Prostate gland (tissue), 2 donors: ENCODE measurements at regions not wholly inside any gene's neighbourhood (a gene's known extent, or its start where the extent isn't known, plus 50 kb on each side); places are given as distances from the start of the nearest gene placed in this dataset.

ENCODE experiments used
- DNase-seq: peaks from one replicate; pipeline ENCODE4 v3.0.0-alpha.2; 2019; ENCODE audit warnings: low spot score
- H3K27ac ChIP-seq, 2 donors: fragments of 200-600 bp; sonication (generic); 2 replicates each; pipeline ENCODE4 v1.5.1; 2017 to 2019
- H3K27me3 ChIP-seq: fragments of 200-600 bp; sonication (generic); replicated peaks from 2 replicates; pipeline ENCODE4 v1.5.1; 2019; ENCODE audit not compliant: insufficient read depth
- H3K36me3 ChIP-seq, 2 donors: fragments of 200-600 bp; sonication (generic); 1 replicate in 1 of 2; 2 replicates in 1 of 2; pipeline versions ENCODE4 v1.5.1 to v1.8.1; 2017 to 2019
- H3K4me1 ChIP-seq: fragments of 200-600 bp; sonication (generic); replicated peaks from 2 replicates; pipeline ENCODE4 v1.5.1; 2019
- H3K4me3 ChIP-seq, 2 donors: fragments of 200-600 bp; sonication (generic); 2 replicates each; pipeline ENCODE4 v1.5.1; 2017 to 2019
- H3K9me3 ChIP-seq: fragments of 200-600 bp; sonication (generic); 2 replicates; pipeline ENCODE4 v1.5.1; 2017
- CTCF ChIP-seq, 4 experiments: fragments of 200-600 bp in 2 of 4; fragments of 450-650 bp in 2 of 4; sonication (generic) in 2 of 4; IDR thresholded peaks; 1 replicate in 3 of 4; 2 replicates in 1 of 4; pipeline ENCODE4 v1.5.1; 2016 to 2019; ENCODE audit warnings: antibody characterized with exemption in 4 of 4, mild to moderate bottlenecking in 2 of 4, moderate library complexity in 2 of 4
- POLR2A ChIP-seq: fragments of 450-650 bp; IDR thresholded peaks from one replicate; pipeline ENCODE4 v1.6.1; 2016; ENCODE audit warnings: antibody characterized with exemption, mild to moderate bottlenecking
- POLR2AphosphoS5 ChIP-seq: sonication (generic); formaldehyde crosslinking; IDR thresholded peaks from one replicate; pipeline ENCODE4 v1.6.1; 2017; ENCODE audit warnings: antibody characterized with exemption
- WGBS: methylation state at CpG from one replicate; pipeline ENCODE4 v1.1.5; 2018; 5-methylcytosine and 5-hydroxymethylcytosine counted together
- intact Hi-C: fragments of 100-400 bp; cut with DNase I; formaldehyde crosslinking; loops from one replicate; pipeline ENCODE4 v1.14.2; 2022

GRCh38 chr1:57551476-57551875 is 127.6 kb upstream of the DAB1 start:
- Histone ChIP-seq H3K36me3 (no peaks in the 10 kb centered on the region), H3K9me3 (no peaks in the 10 kb centered on the region), H3K4me1 (no peaks in the 10 kb centered on the region), H3K4me3 (no peak overlapping the region), H3K27ac (no peak overlapping the region), H3K27me3 (no peaks in the 10 kb centered on the region)
- WGBS, result 57% methylated on average over 4 of the region's 4 CpGs
- intact Hi-C loops, result no loop called here
- no peak for DNase-seq
- TF ChIP-seq CTCF (IDR thresholded peaks at IDR 0.05) (no peak), POLR2AphosphoS5 (no peak), POLR2A (no peak)

GRCh38 chr1:57550092-57550491 is 126.2 kb upstream of the DAB1 start:
- no peaks in the 10 kb centered on the region for H3K36me3 ChIP-seq
- H3K9me3 ChIP-seq, result no peaks in the 10 kb centered on the region
- TF ChIP-seq POLR2AphosphoS5, result no peak
- TF ChIP-seq POLR2A, result no peak
- TF ChIP-seq CTCF (IDR thresholded peaks at IDR 0.05), result no peak
- no peak for DNase-seq
- intact Hi-C loops, result no loop called here
- H3K4me3 ChIP-seq, result no peak overlapping the region
- no peaks in the 10 kb centered on the region for H3K27me3 ChIP-seq
- no peaks in the 10 kb centered on the region for H3K4me1 ChIP-seq
- WGBS, result 52% methylated on average over 1 of the region's 1 CpG
- H3K27ac ChIP-seq, result no peak overlapping the region

DNA sequence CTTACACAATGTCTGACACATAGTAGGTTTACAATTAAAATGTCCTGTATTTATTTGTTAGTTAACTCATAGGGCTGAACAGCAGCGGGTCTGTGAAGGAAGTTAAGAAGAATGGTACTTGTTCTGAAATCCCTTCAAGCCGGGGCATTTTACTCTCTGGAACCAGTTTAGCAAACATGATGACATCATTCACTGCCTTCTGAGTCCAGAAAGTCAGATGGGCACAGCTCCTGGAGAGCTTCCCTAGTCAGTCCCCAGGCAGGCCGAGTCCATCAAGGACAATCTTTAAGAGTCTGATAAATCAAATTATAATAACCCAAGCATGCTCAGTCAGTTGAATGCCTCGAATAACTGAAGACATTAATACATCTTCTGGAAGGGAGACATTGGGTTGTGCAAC is 125.4 kb upstream of the DAB1 start:
- Histone ChIP-seq H3K27ac (no peak overlapping the region), H3K4me3 (no peak overlapping the region), H3K4me1 (no peaks in the 10 kb centered on the region), H3K36me3 (no peaks in the 10 kb centered on the region), H3K27me3 (no peaks in the 10 kb centered on the region), H3K9me3 (no peaks in the 10 kb centered on the region)
- DNase-seq, result no peak
- TF ChIP-seq POLR2AphosphoS5, result no peak
- no peak for TF ChIP-seq CTCF (IDR thresholded peaks at IDR 0.05)
- 48% methylated on average over 4 of the region's 4 CpGs for WGBS
- intact Hi-C loops, result no loop called here

- WGBS, result 75% methylated on average over 5 of the region's 5 CpGs
- H3K36me3 ChIP-seq, result no peaks in the 10 kb centered on the region
Measured at GRCh38 chr1:57546549-57547330, 122.9 kb upstream of the DAB1 start.

More at GRCh38 chr1:57546549-57547330, 122.9 kb upstream of the DAB1 start:
- no peak overlapping the region for H3K4me3 ChIP-seq
- TF ChIP-seq POLR2A (no peak), CTCF (IDR thresholded peaks at IDR 0.05) (no peak), POLR2AphosphoS5 (no peak)
- intact Hi-C loops, result no loop called here
- no peak overlapping the region for H3K27ac ChIP-seq
- no peaks in the 10 kb centered on the region for H3K9me3 ChIP-seq
- H3K27me3 ChIP-seq, result no peaks in the 10 kb centered on the region
- no peaks in the 10 kb centered on the region for H3K4me1 ChIP-seq
- no peak for DNase-seq
